Right ventricle myocardium superior (tissue), 1 donor: ENCODE measurements at regions not wholly inside any gene's neighbourhood (a gene's known extent, or its start where the extent isn't known, plus 50 kb on each side); places are given as distances from the start of the nearest gene placed in this dataset.
"Not testable (repeated sequence)": the region's sequence is repeated elsewhere in the genome, so short reads cannot be mapped to it uniquely, and the experiment has no call there.

Experiments
- ATAC-seq: fragments of 200-7000 bp; cut with Tn5 transposase; one replicate; pipeline ENCODE4 v1.9.1; 2020; ENCODE audit warnings: mild to moderate bottlenecking; ENCODE audit not compliant: poor library complexity
- DNase-seq: peaks from one replicate; pipeline ENCODE4 v3.0.0-alpha.2; 2020
- intact Hi-C: fragments of 100-400 bp; cut with DNase I; formaldehyde crosslinking; loops from one replicate; pipeline ENCODE4 v1.11.2; 2022
- donor health status: DM: no; HTN: yes; CAD: no; lungs with severe emphysema.

DNA sequence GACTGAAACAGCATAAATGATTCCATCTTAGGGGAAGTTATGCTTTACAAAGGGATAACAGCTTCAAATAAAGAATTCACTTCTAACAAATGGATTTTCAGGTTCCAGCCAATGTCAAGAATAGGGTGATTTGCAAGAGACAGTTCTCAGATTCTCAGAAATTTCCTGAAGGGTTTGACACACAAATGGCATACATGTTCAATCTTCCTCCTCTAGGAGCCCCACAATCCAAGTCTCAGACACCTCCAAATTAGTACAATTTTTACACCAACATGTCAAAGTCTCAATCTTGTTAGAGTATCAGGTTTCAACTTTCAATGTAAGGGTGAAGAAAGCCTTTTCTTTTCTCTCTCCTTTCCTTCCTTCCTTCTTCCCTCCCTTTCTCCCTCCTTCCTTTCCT, 996.6 kb downstream of the TLE1 start:
- no peak for ATAC-seq
- intact Hi-C loops, result no loop called here
- no peak for DNase-seq

DNA sequence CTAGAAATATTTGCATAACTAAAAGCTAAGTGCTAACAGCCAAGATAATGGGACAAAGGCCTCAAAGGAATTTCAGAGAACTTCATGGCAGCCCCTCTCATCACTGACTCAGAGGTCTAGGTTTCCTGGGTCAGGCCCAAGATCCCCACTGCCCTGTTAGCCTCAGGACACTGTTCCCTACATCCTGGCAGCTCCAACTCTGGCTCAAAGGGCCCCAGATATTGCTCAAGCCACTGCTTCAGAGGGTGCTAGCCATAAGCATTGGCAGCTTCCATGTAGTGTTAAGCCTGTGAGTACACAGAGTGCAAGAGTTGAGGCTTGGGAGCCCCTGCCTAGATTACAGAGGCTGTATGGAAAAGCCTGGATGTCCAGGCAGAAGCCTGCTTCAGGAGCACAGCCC, 998.1 kb downstream of the TLE1 start:
- intact Hi-C loops, result no loop called here
- DNase-seq (no peak), ATAC-seq (no peak)

DNA sequence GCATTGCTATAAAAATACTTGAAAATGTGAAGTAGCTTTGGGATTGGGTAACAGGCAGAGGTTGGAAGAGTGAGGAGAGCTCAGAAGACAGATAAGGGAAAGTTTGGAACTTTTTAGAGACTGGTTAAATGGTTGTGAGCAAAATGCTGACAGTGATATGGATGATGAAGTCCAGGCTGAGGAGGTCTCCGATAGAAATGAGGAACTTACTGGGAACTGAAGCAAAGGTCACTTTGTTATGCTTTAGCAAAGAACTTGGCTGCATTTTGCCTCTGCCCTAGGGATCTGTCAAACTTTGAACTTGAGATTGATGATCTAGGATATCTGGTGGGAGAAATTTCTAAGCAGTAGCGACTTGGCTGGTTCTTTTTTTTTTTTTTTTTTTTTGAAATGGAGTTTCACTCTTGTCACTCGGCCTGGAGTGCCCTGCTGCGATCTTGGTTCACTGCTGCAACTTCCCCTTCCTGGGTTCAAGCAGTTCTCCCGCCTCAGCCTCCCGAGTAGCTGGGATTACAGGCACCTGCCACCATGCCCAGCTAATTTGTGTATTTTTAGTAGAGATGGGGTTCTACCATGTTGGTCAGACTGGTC, 998.9 kb downstream of the TLE1 start:
- intact Hi-C loops, result no loop called here
- DNase-seq, result no peak
- ATAC-seq, result peak; percentile 71

DNA sequence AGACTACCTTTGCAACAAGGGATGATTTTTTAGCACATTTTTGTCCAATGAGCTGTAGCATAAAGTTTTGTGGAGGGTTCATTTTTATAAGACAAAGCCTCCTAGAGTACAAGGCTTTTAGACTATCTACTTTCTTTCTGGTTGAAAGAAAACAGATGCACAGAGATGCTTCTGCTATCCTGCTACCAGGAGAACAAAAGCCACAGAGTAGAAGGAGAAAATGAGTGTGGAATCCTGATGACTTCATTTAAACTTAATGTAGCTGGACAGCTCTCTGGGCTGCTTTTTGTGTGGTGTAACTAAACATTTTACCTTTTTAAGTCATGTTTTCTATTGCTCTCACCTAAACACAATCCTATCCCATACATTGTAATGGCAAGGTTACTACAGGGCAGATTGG, 1009.4 kb downstream of the TLE1 start:
- DNase-seq (no peak), ATAC-seq (no peak)
- intact Hi-C loops, result no loop called here

DNA sequence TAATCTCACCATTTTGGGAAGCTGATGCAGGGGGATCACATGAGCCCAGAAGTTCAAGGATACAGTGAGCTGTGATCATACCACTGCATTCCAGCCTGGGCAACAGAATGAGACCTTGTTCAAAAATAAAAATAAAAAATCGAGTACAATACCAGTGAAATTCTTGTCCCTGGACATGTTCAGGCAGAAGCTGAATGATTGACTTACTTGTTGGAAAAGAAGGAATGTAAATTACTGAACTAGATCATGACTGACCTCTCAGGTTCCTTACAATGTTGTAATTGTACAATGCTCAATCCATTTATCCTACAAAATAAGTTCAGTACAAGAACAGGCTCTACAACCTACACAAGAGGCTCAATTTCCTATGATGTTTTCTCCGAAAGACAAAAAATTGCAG, 1010.4 kb downstream of the TLE1 start:
- intact Hi-C loops, result no loop called here
- no peak for DNase-seq
- ATAC-seq, result no peak

DNA sequence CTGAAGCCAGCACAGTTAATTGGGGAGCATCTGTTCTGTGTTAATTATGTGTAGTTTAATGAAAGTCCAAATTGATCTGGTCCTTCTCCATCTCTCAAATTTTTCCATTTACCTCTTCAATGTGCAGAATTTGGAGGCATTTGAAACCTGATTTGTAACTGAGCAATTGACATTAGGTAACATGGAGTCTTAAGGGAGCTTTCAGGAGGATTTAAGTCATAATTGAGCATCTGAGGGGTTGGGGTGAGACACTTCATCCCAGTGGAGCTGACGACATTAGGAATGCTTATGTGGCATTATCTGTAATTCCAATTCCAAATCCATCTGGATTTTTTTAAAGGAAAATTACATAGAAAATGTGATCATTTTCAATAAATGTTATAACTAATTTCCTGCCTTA, 1015.9 kb downstream of the TLE1 start:
- no peak for ATAC-seq
- no peak for DNase-seq
- intact Hi-C loops, result no loop called here

DNA sequence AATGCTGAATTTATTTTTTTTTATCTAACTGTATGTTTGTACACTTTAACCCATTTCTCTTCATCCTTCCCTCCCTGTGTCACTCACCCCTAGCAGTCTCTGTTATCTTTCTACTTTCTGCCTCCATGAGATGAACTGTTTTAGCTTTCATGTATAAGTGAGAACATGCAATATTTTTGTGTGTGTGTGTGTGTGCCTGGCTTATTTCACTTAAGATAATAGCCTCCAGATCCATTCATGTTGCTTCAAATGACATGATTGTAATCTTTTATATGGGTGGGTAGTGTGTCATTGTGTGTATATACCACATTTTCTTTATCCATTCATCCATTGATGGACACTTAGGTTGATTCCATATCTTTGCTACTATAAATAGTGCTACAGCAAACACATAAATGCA, 1023.9 kb downstream of the TLE1 start:
- ATAC-seq, result no peak
- intact Hi-C loops, result no loop called here

DNA sequence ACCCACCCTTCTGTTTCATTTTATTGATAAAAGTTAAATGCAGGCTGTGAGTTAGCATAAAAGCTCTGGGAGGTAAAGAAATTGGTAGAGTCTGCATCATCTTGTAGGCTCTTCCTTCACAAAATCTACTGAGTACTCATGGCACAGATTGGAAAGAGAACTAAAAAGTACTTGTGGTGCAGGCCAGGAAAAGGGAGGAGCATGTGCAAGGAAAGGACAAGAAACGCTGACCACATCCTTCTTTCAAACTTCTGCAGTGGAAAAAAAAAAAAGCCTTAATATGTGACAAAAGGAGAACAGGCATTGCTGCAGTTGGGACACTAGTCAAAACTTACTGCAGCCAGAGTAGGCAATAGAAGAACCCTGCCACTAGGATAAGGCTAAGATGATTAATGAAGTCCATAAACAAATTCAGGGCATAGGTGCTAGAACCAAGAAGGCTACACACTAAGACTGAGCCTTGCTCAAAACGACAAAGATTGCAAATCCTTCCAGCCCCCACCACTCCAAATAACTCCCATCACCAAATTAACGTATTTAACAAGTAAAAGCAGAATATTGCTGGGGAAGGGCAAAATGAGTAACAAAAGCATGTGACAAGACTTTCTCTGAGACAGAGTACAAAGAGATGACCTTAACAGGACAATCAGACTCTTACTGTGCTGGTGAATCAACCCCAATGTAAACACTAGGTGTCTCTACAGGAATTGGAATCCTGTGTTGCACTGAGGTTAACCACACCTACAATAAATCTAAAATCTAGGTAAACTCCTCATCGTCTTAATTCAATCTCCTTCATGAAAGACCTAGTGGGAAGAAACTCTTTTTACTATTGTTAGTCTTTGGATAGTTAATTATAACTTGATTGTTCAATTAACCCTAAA, 1024.8 kb downstream of the TLE1 start:
- no peak for ATAC-seq
- intact Hi-C loops, result no loop called here
- no peak for DNase-seq

More for the DNA sequence above, 1023.9 kb downstream of the TLE1 start:
- no peak for DNase-seq

DNA sequence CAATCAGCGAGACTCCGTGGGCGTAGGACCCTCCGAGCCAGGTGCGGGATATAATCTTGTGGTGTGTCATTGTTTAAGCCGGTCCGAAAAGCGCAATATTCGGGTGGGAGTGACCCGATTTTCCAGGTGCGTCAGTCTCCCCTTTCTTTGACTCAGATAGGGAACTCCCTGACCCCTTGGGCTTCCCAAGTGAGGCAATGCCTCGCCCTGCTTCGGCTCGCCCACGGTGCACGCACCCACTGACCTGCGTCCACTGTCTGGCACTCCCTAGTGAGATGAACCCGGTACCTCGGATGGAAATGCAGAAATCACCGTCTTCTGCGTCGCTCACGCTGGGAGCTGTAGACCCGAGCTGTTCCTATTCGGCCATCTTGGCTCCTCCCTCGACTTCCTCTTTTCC, 1029.6 kb downstream of the TLE1 start:
- DNase-seq, ATAC-seq, intact Hi-C loops: not testable (repeated sequence)

DNA sequence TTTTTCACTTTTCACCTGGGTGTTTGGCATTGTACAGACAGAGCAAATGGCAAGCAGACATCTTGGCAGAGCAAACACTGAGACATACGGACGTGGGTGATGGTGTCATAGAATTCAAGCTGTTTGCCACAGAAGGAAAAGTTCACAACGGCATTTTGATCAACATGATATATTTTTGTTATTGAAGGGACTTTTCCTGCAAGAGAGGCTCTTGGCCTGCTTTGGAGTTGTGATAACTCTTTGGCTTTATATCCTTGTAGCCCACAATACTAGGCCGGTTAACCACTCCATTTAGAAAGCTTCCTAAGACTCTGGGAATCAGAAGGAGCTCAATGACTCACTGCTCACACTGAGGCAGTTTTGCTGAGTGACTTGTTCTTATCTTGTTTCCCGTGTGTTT, 1038.3 kb downstream of the TLE1 start:
- ATAC-seq (peak; percentile 76), DNase-seq (no peak)
- intact Hi-C loops, result no loop called here

DNA sequence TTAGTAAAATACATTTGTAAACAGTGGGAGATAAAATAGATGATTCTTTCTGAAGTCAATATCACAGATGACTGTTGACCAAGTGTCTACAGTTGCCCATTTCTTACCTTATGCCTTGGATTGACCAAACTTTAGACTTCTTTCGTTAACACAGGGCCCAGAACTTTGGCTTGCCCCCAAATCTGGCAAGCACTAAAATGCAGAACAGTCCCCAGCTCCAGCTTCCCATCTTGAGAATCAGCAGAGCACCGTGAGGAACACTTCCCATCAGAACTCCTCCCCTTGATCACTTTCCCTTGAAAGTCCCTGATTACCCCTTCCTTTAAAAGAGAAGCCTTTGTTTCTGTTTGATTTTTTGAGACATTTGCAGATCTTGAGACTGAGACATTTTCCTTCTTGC, 1039.9 kb downstream of the TLE1 start:
- intact Hi-C loops, result no loop called here
- peak; percentile 51 for ATAC-seq
- no peak for DNase-seq

DNA sequence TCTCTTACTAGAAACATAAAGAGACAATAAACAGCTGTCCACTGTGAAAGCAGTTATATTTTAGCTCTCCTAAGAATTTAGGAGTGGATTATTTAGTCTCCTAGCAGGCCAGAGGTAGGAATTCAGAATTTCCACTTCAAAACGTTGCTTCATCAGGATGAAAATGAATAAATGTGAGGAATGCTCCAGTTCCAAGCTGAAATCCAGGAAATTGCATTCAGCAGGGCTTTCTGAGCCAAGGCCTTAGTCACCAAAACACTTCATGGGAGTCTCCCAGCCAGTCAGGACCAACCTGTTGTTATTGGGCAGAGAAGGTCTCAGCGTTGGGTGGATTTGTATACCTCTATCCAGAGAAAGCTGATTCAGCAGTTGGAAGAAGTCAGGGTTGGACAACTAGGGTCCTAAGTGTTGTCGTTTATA, 1040.3 kb downstream of the TLE1 start:
- intact Hi-C loops, result no loop called here
- ATAC-seq (peak; percentile 85), DNase-seq (peak; percentile 27)

DNA sequence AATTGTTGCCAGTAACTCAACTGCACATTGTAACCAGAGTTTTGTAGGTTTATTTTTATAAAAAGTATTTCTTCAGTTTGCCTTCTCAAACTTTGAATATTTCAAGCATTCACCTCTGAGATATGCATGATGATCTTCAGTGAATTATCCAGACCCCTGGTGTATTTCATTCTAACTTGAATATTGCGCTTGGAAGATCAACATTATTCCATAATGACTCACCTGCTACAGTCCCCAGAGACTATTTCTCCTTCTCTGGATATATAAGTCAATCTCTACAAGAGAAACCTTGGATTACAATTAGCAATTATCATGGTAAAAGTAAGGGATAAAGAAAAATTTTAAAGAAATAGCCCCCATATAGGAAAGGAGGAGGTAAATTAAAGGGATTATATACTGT, 1041.0 kb downstream of the TLE1 start:
- intact Hi-C loops, result no loop called here
- no peak for ATAC-seq
- DNase-seq, result no peak

DNA sequence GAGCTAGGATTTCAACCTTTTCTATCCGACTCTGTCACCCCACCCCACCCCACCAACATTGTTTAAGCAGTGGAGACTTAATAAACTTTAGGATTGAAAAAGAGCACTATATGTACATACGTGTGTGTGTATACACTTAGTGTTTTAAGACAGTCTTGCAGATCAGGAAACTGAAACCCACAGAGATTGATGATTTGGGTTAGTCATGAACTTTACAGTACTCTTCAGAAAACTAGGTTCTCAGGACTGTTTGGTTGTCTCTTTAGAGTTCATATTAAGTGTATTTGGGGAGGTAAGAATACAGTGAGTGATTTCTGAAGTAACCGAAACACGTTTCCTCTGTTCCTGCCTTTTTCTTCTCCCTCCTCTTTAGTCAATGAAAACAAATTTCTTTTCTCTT, 1043.1 kb downstream of the TLE1 start:
- intact Hi-C loops, result no loop called here
- DNase-seq (no peak), ATAC-seq (no peak)

DNA sequence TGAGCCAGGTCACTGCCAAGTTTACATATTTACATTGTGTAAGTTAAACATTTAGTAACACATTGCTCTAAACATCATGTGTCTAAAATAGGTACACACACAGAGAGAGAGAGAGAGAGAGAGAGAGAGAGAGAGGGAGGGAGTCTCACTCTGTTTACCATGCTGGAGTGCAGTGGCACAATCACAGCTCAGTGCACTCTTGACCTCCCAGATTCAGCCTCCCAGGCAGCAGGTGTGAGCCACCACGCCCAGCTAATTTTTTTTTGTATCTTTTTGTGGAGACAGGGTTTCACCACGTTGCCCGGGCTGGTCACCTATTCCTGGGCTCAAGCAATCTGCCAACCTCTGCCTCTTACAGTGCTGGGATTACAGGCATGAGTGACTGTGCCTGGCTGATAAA, 1045.3 kb downstream of the TLE1 start:
- no peak for DNase-seq
- ATAC-seq, result no peak
- intact Hi-C loops, result no loop called here

DNA sequence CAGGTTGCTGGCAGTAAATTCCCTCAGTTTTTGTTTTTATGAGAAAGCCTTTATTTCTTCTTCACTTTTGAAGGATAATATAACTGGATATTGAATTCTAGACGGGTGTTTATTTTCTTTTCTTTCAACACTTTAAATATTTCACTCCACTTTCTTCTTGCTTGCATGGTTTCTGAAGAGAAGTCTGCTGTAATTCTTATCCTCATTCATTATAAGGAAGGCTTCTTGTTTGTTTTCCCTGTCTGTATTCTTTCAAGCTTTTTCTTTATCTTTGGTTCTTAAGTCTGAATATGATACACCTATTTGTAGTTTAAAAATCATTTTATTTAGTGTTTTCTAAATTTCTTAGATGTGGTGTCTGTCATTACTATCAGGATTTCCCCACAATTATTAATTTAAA, 1054.3 kb downstream of the TLE1 start:
- intact Hi-C loops, result no loop called here
- ATAC-seq, result no peak
- DNase-seq, result no peak

DNA sequence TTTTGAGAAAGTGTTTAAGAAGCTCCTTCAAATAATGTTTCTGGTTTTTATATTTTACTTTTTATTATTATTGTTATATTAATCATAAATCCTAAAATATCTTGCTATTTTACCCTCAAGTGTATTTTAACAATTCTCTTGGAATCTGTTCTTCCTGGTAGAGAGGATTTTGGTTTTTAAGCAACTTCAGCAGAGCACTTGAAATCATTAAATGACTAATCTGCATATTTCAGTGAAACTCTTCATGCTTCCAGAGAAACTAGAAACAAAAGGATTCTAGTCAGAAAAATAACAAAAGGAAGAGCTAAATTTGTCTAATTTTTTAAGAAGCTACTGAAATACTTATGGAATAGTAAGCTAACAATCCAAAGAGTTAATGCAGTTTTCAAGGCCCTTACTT, 1057.3 kb downstream of the TLE1 start:
- DNase-seq (no peak), ATAC-seq (no peak)
- intact Hi-C loops, result no loop called here

DNA sequence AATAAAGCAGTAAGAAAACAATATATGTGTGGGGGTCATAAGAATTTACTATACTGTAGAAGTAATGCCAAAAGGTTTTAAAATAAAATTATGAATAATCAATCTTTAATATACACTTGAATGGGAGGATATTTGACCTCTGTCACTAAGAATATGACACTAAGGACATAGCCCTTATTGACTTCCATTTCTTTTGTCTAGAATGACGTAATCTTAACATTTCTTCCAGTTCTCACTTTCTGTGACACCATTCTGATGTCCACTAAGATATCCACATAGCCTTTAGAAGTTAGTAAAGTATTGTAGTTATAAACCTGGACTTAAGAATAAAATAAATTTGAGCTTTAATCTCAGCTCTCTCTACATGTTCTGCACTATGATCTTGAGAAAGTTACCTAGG, 1050.7 kb downstream of the TLE4 start:
- intact Hi-C loops, result no loop called here
- DNase-seq (no peak), ATAC-seq (no peak)

DNA sequence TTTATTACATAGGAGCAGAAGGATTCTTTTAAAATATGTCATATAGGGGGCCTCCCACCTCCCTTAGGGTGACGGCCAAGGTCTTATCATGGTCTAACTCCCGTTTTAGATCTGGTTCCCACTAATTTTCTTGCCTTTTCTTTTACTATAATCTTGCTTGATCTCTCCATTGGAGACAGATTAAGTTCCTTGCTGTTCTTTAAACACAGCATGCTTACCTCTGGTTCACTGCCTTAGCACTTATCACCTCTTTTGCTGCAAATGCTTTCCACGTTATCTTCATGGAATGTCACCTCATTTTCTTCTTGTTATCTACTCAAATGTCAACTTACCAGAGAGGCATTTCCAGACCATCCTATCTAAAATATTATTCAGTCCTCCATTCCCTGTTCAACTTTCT, 1047.6 kb downstream of the TLE4 start:
- intact Hi-C loops, result no loop called here
- ATAC-seq (no peak), DNase-seq (no peak)

DNA sequence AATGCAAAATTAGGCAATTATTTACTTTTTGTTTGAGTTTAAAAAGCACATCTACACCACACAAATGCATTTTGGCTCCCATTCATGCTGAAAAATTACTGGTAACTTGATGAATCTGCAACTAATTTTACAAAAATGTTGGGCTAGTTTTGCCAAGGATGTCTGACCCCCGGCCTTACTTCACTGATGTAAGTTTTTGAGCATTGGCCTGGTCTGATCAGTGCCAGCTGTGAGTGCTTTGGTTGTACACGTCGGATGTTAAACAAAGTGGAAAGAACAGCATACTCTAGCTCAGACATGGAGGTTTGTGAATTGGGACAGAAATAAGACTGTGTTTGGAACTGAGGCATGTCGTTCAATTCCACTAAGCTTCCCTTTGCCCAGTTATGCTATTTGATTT, 1044.2 kb downstream of the TLE4 start:
- intact Hi-C loops, result no loop called here
- ATAC-seq (no peak), DNase-seq (no peak)

DNA sequence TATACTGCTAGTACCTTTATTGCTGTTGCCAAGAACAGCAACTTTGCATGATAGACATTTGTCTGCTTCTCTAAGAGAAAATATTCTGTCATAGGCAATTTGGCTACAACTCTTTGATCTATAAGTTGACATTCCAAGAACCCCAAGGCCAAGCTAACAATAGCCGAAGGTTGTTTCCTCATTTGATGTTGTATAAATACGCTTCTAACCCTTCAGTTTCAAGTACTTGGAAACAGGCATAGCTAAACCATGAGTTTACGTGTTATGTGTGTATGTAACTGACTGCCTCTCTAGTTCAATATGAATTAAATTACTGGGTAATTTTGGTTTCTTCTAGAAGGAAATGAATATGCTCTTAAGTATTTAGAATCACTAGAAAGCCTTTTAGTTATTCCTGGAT, 1034.0 kb downstream of the TLE4 start:
- intact Hi-C loops, result no loop called here
- no peak for DNase-seq
- ATAC-seq, result no peak
